Mammary epithelial cell (primary cell): ENCODE measurements at regions not wholly inside any gene's neighbourhood (a gene's known extent, or its start where the extent isn't known, plus 50 kb on each side); places are given as distances from the start of the nearest gene placed in this dataset.

Experiments
- EZH2 ChIP-seq: IDR thresholded peaks from 2 replicates; pipeline ENCODE4 v1.6.1; 2012; ENCODE audit warnings: low read length, inconsistent platforms, borderline replicate concordance
- TF ChIP-seq, protein P1 (sequence below), 2 donors: IDR thresholded peaks in 1 of 2; conservative IDR thresholded peaks in 1 of 2; 2 replicates each; pipeline ENCODE4 v1.5.1; 2011 to 2012; ENCODE audit warnings: inconsistent platforms in 2 of 2, low read length in 2 of 2, mild to moderate bottlenecking in 2 of 2, control low read depth in 1 of 2, low read depth in 1 of 2; ENCODE audit not compliant: insufficient read depth in 1 of 2; ENCODE audit errors: extremely low read depth in 1 of 2

DNA sequence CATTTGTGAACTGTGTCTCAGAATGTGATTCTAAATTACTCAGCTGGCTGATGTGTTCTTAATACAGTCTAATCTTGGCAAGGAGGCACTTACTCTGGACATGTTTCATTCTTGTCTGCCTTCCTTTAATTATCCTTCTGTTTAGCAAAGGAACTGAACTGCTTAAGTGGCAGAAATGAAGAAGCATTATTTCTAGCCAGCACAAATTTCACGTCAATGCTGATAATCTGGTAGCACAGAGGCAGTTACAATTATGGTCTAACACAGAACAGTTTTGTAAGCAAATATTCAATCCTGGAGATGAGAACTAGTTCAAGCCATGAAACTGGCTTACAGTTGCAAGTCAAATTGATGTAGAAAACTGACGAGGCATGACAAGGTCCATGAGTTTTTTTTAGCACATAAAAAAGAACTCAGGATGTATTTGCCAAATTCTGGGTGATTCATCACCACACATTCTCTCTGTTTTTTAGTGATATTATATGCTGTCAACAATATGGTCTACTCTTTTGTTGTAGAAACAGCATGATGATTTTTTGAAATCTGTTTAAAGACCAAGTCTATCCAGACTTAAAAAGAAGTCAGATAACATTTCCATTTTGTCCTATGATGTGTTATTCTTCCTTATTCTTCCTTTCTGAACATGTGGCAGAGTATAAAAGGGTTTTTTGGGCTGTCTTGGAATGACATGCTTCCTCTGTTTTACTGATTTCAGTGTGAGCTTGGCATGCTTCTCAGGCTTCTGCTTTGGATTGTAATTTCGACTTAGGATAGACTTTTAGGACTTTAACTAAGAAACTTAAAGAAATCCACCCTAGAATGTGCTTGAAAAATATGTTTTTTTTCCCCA, 154.8 kb downstream of the DNAJB9 start:
- TF ChIP-seq, protein P1, sequence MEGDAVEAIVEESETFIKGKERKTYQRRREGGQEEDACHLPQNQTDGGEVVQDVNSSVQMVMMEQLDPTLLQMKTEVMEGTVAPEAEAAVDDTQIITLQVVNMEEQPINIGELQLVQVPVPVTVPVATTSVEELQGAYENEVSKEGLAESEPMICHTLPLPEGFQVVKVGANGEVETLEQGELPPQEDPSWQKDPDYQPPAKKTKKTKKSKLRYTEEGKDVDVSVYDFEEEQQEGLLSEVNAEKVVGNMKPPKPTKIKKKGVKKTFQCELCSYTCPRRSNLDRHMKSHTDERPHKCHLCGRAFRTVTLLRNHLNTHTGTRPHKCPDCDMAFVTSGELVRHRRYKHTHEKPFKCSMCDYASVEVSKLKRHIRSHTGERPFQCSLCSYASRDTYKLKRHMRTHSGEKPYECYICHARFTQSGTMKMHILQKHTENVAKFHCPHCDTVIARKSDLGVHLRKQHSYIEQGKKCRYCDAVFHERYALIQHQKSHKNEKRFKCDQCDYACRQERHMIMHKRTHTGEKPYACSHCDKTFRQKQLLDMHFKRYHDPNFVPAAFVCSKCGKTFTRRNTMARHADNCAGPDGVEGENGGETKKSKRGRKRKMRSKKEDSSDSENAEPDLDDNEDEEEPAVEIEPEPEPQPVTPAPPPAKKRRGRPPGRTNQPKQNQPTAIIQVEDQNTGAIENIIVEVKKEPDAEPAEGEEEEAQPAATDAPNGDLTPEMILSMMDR (conservative IDR thresholded peaks at IDR 0.05 in 1 of 2, IDR thresholded peaks at IDR 0.05 in 1 of 2; ENCODE audit: extremely low read depth in 1 of 2, insufficient read depth in 1 of 2, low read depth in 1 of 2, low read length in 2 of 2) = no peak
- TF ChIP-seq EZH2 = no peak
